Mesenchymal stem cell (in vitro differentiated cells and primary cell): ENCODE measurements at regions not wholly inside any gene's neighbourhood (a gene's known extent, or its start where the extent isn't known, plus 50 kb on each side); places are given as distances from the start of the nearest gene placed in this dataset.

ENCODE experiments used
- DNase-seq: peaks from one replicate; pipeline ENCODE4 v3.0.0-alpha.2; 2013
- H2AFZ ChIP-seq: one replicate; pipeline ENCODE4 v1.6.1; 2013; ENCODE audit warnings: low read depth, mild to moderate bottlenecking, control low read depth, inconsistent platforms, low read length, moderate library complexity
- H2AK5ac ChIP-seq: 2 replicates; pipeline ENCODE4 v1.6.1; 2013; ENCODE audit warnings: low read length, moderate library complexity, mild to moderate bottlenecking, inconsistent platforms; ENCODE audit not compliant: severe bottlenecking
- H2BK120ac ChIP-seq: one replicate; pipeline ENCODE4 v1.6.1; 2013; ENCODE audit warnings: low read depth, mild to moderate bottlenecking, inconsistent platforms, low read length, moderate library complexity
- H2BK12ac ChIP-seq, 2 experiments: one replicate each; pipeline ENCODE4 v1.6.1; 2013; ENCODE audit warnings: inconsistent platforms in 2 of 2, low read length in 2 of 2, mild to moderate bottlenecking in 2 of 2, moderate library complexity in 2 of 2, control low read depth in 1 of 2
- H2BK15ac ChIP-seq: one replicate; pipeline ENCODE4 v1.6.1; 2013; ENCODE audit warnings: mild to moderate bottlenecking, low read depth, inconsistent platforms; ENCODE audit not compliant: poor library complexity, severe bottlenecking
- H2BK5ac ChIP-seq: 2 replicates; pipeline ENCODE4 v1.6.1; 2013; ENCODE audit warnings: low read depth, mild to moderate bottlenecking, low read length, control low read depth, inconsistent platforms; ENCODE audit not compliant: poor library complexity, severe bottlenecking
- H3K14ac ChIP-seq, 2 experiments: one replicate each; pipeline ENCODE4 v1.6.1; 2013; ENCODE audit warnings: inconsistent platforms in 2 of 2, low read length in 2 of 2, control low read depth in 1 of 2, mild to moderate bottlenecking in 1 of 2, moderate library complexity in 1 of 2
- H3K18ac ChIP-seq, 2 experiments: one replicate each; pipeline ENCODE4 v1.6.1; 2013; ENCODE audit warnings: inconsistent platforms in 2 of 2, low read length in 2 of 2, control low read depth in 1 of 2, low read depth in 1 of 2, mild to moderate bottlenecking in 1 of 2
- H3K23ac ChIP-seq, 2 experiments: one replicate each; pipeline ENCODE4 v1.6.1; 2013; ENCODE audit warnings: inconsistent platforms in 2 of 2, low read length in 2 of 2, mild to moderate bottlenecking in 2 of 2, moderate library complexity in 2 of 2, control low read depth in 1 of 2
- H3K27ac ChIP-seq: 2 replicates; pipeline ENCODE4 v1.5.1; 2013; ENCODE audit warnings: mild to moderate bottlenecking, moderate library complexity, low read length, control low read depth, inconsistent platforms; ENCODE audit not compliant: poor library complexity, severe bottlenecking
- H3K27me3 ChIP-seq, 2 experiments: 2 replicates each; pipeline versions ENCODE4 v1.6.1 to v1.7.0; 2013; ENCODE audit warnings: low read length in 2 of 2, mild to moderate bottlenecking in 2 of 2, moderate library complexity in 2 of 2, control low read depth in 1 of 2, inconsistent platforms in 1 of 2; ENCODE audit not compliant: control insufficient read depth in 1 of 2, insufficient read depth in 1 of 2
- H3K36me3 ChIP-seq, 2 experiments: 2 replicates each; pipeline versions ENCODE4 v1.6.1 to v1.7.0; 2013; ENCODE audit warnings: low read length in 2 of 2, control low read depth in 1 of 2, inconsistent platforms in 1 of 2, low read depth in 1 of 2, mild to moderate bottlenecking in 1 of 2; ENCODE audit not compliant: insufficient read depth in 2 of 2, control insufficient read depth in 1 of 2
- H3K4ac ChIP-seq, 2 experiments: one replicate each; pipeline ENCODE4 v1.6.1; 2013; ENCODE audit warnings: inconsistent platforms in 2 of 2, low read length in 2 of 2, mild to moderate bottlenecking in 2 of 2, moderate library complexity in 2 of 2, control low read depth in 1 of 2, low read depth in 1 of 2
- H3K4me1 ChIP-seq: 2 replicates; pipeline ENCODE4 v1.6.1; 2013; ENCODE audit warnings: low read depth, low read length, control low read depth; ENCODE audit not compliant: control insufficient read depth, insufficient read depth
- H3K4me2 ChIP-seq: 2 replicates; pipeline ENCODE4 v1.6.1; 2013; ENCODE audit warnings: low read length, mild to moderate bottlenecking, inconsistent platforms; ENCODE audit not compliant: poor library complexity, severe bottlenecking
- H3K4me3 ChIP-seq, 2 experiments: 2 replicates each; pipeline versions ENCODE4 v1.5.1 to v1.7.0; 2013; ENCODE audit warnings: low read length in 2 of 2, mild to moderate bottlenecking in 2 of 2, control low read depth in 1 of 2, low read depth in 1 of 2; ENCODE audit not compliant: insufficient read depth in 1 of 2
- H3K79me1 ChIP-seq: replicated peaks from 2 replicates; pipeline ENCODE4 v1.6.1; 2013; ENCODE audit warnings: mild to moderate bottlenecking, control low read depth, low read length, inconsistent platforms; ENCODE audit not compliant: poor library complexity, severe bottlenecking
- H3K9ac ChIP-seq: 2 replicates; pipeline ENCODE4 v1.7.0; 2013; ENCODE audit warnings: mild to moderate bottlenecking, low read length, moderate library complexity
- H3K9me3 ChIP-seq: 2 replicates; pipeline ENCODE4 v1.7.0; 2013; ENCODE audit warnings: mild to moderate bottlenecking, low read length; ENCODE audit not compliant: control insufficient read depth
- H4K8ac ChIP-seq: one replicate; pipeline ENCODE4 v1.6.1; 2013; ENCODE audit warnings: inconsistent platforms, mild to moderate bottlenecking, low read length, moderate library complexity
- H4K91ac ChIP-seq: one replicate; pipeline ENCODE4 v1.6.1; 2013; ENCODE audit warnings: mild to moderate bottlenecking, low read length, inconsistent platforms
- WGBS: methylation state at CpG from one replicate; pipeline ENCODE4 v1.1.7; 2013; ENCODE audit warnings: mixed read lengths; 5-methylcytosine and 5-hydroxymethylcytosine counted together

GRCh38 chr4:1472911-1473518 is 66.8 kb upstream of the NKX1-1 start:
- Histone ChIP-seq H3K79me1 (no peaks in the 10 kb centered on the region), H2AFZ (no peak overlapping the region)

GRCh38 chr4:1472148-1472797 is 66.0 kb upstream of the NKX1-1 start:
- no peak overlapping the region for H3K27ac ChIP-seq
- peaks cover 0 to 40% of the 10 kb centered on the region in 2 experiments for H3K27me3 ChIP-seq
- no peak for DNase-seq
- no peak overlapping the region for H4K91ac ChIP-seq
- H2BK120ac ChIP-seq, result no peak overlapping the region
- H3K4me3 ChIP-seq, result peak overlapping the region in 1 of 2 experiments; percentile 23
- H2BK15ac ChIP-seq, result no peak overlapping the region
- no peak overlapping the region for H3K9ac ChIP-seq
- no peak overlapping the region for H3K4ac ChIP-seq
- no peak overlapping the region for H3K4me2 ChIP-seq
- H3K18ac ChIP-seq, result no peak overlapping the region
- H2AFZ ChIP-seq, result no peak overlapping the region
- no peak overlapping the region for H2BK5ac ChIP-seq
- no peak overlapping the region for H4K8ac ChIP-seq
- no peak overlapping the region for H3K14ac ChIP-seq
- no peaks in the 10 kb centered on the region for H3K79me1 ChIP-seq
- H3K36me3 ChIP-seq, result no peaks in the 10 kb centered on the region
- no peak overlapping the region for H2AK5ac ChIP-seq
- WGBS, result 79% methylated on average over 47 of the region's 58 CpGs
- no peak overlapping the region for H3K23ac ChIP-seq
- H3K4me1 ChIP-seq, result no peaks in the 10 kb centered on the region
- no peak overlapping the region for H2BK12ac ChIP-seq
- H3K9me3 ChIP-seq, result peaks cover 16% of the 10 kb centered on the region

More at GRCh38 chr4:1472911-1473518, 66.8 kb upstream of the NKX1-1 start:
- no peak overlapping the region for H2AK5ac ChIP-seq
- no peak overlapping the region for H4K91ac ChIP-seq
- H3K27ac ChIP-seq, result no peak overlapping the region
- no peak overlapping the region for H3K23ac ChIP-seq
- H3K4me1 ChIP-seq, result no peaks in the 10 kb centered on the region
- H3K18ac ChIP-seq, result no peak overlapping the region
- no peak overlapping the region for H2BK12ac ChIP-seq
- H3K9ac ChIP-seq, result no peak overlapping the region
- H2BK15ac ChIP-seq, result no peak overlapping the region
- no peak overlapping the region for H3K4ac ChIP-seq
- H3K4me3 ChIP-seq, result no peak overlapping the region
- DNase-seq, result no peak
- H3K9me3 ChIP-seq, result peaks cover 8% of the 10 kb centered on the region
- no peak overlapping the region for H2BK120ac ChIP-seq
- H3K14ac ChIP-seq, result no peak overlapping the region
- peaks cover 0 to 40% of the 10 kb centered on the region in 2 experiments for H3K27me3 ChIP-seq
- no peak overlapping the region for H3K4me2 ChIP-seq
- no peak overlapping the region for H2BK5ac ChIP-seq
- H3K36me3 ChIP-seq, result no peaks in the 10 kb centered on the region
- WGBS, result 84% methylated on average over 7 of the region's 9 CpGs
- H4K8ac ChIP-seq, result no peak overlapping the region

GRCh38 chr4:1471443-1472147 is 65.4 kb upstream of the NKX1-1 start:
- Histone ChIP-seq H3K27ac (no peak overlapping the region), H3K9ac (no peak overlapping the region), H3K23ac (no peak overlapping the region), H2AFZ (no peak overlapping the region), H3K4me3 (no peak overlapping the region), H3K4ac (no peak overlapping the region), H3K36me3 (no peaks in the 10 kb centered on the region), H3K18ac (no peak overlapping the region), H3K14ac (no peak overlapping the region), H3K4me2 (no peak overlapping the region), H2BK5ac (no peak overlapping the region), H2BK15ac (no peak overlapping the region), H2BK12ac (no peak overlapping the region), H3K27me3 (peaks cover 0 to 40% of the 10 kb centered on the region in 2 experiments), H3K79me1 (no peaks in the 10 kb centered on the region), H2BK120ac (no peak overlapping the region), H3K4me1 (no peaks in the 10 kb centered on the region), H4K8ac (no peak overlapping the region), H3K9me3 (peaks cover 16% of the 10 kb centered on the region), H2AK5ac (no peak overlapping the region), H4K91ac (no peak overlapping the region)
- WGBS, result 86% methylated on average over 55 of the region's 55 CpGs
- no peak for DNase-seq

GRCh38 chr4:1470816-1471442 is 64.7 kb upstream of the NKX1-1 start:
- H3K4ac ChIP-seq, result no peak overlapping the region
- no peaks in the 10 kb centered on the region for H3K79me1 ChIP-seq
- no peak overlapping the region for H2BK12ac ChIP-seq
- H4K91ac ChIP-seq, result no peak overlapping the region
- H3K9me3 ChIP-seq, result peaks cover 16% of the 10 kb centered on the region
- H3K27ac ChIP-seq, result no peak overlapping the region
- H3K4me2 ChIP-seq, result no peak overlapping the region
- no peak overlapping the region for H2AFZ ChIP-seq
- H2BK5ac ChIP-seq, result no peak overlapping the region
- H3K18ac ChIP-seq, result no peak overlapping the region
- no peaks in the 10 kb centered on the region for H3K36me3 ChIP-seq
- DNase-seq, result no peak
- 85% methylated on average over 12 of the region's 12 CpGs for WGBS
- H3K14ac ChIP-seq, result no peak overlapping the region
- no peak overlapping the region for H4K8ac ChIP-seq
- H3K9ac ChIP-seq, result no peak overlapping the region
- no peak overlapping the region for H2BK120ac ChIP-seq
- no peak overlapping the region for H2AK5ac ChIP-seq
- no peak overlapping the region for H3K4me3 ChIP-seq
- H2BK15ac ChIP-seq, result no peak overlapping the region
- H3K23ac ChIP-seq, result no peak overlapping the region
- H3K4me1 ChIP-seq, result no peaks in the 10 kb centered on the region
- peaks cover 0 to 40% of the 10 kb centered on the region in 2 experiments for H3K27me3 ChIP-seq
